HCT116 (cell line): ENCODE measurements at regions not wholly inside any gene's neighbourhood (a gene's known extent, or its start where the extent isn't known, plus 50 kb on each side); places are given as distances from the start of the nearest gene placed in this dataset.

ENCODE experiments used
- ATAC-seq: fragments of 200-7000 bp; cut with Tn5 transposase; 2 replicates; pipeline ENCODE4 v1.9.1; 2020; ENCODE audit warnings: mild to moderate bottlenecking, moderate library complexity
- BruUV-seq: library from RNA; stranded (reverse); fragments of 400-500 nt; replicated peaks from 2 replicates; lab custom pipeline; 2021; lab: Mats Ljungman, UMichigan
- CTCF ChIA-PET: fragments of 300-600 bp; sonication (Branson Sonifier 250); formaldehyde crosslinking; loops from one replicate; lab custom pipeline; 2021; ENCODE audit warnings: antibody characterized with exemption; lab: Charles Lee
- POLR2A ChIA-PET: fragments of 300-600, 350-600 bp; sonication (Branson Sonifier 250); formaldehyde crosslinking; loops from one replicate; lab custom pipeline; 2021; ENCODE audit warnings: antibody characterized with exemption; lab: Charles Lee
- RAD21 ChIA-PET, 2 experiments: fragments of 300-600 bp; sonication (Branson Sonifier 250); formaldehyde crosslinking; loops; one replicate each; lab custom pipeline; 2023; ENCODE audit warnings: low total read pairs in 2 of 2; ENCODE audit not compliant: uncharacterized antibody in 2 of 2, unreplicated experiment in 2 of 2, low non-redundant PET in 1 of 2; lab: Charles Lee
- DNase-seq: peaks from one replicate; pipeline ENCODE4 v3.0.0-alpha.2; 2010; ENCODE audit warnings: low read depth, low spot score
- H2AFZ ChIP-seq: fragments of 200-600 bp; shearing (Covaris generic), sonication (generic); 2 replicates; pipeline ENCODE4 v1.6.1; 2017; ENCODE audit warnings: low read depth, mixed run types, mixed read lengths, antibody characterized with exemption, low read length; ENCODE audit not compliant: poor library complexity, severe bottlenecking
- H3K27ac ChIP-seq: 2 replicates; pipeline ENCODE4 v1.5.1; 2012; ENCODE audit warnings: low read depth, low read length
- H3K27me3 ChIP-seq: fragments of 200-600 bp; sonication (generic); 2 replicates; pipeline ENCODE4 v1.6.1; 2016; ENCODE audit warnings: mixed run types, low read length, mixed read lengths; ENCODE audit not compliant: insufficient read depth
- H3K36me3 ChIP-seq, 2 experiments: fragments of 200-500 bp in 1 of 2; fragments of 200-600 bp in 1 of 2; sonication (Bioruptor generic) in 1 of 2; sonication (generic) in 1 of 2; 2 replicates each; pipeline versions ENCODE4 v1.5.1 to v1.6.1; 2014 to 2016; ENCODE audit warnings: low read length in 2 of 2, inconsistent platforms in 1 of 2, mixed read lengths in 1 of 2, mixed run types in 1 of 2; ENCODE audit not compliant: insufficient read depth in 2 of 2, control insufficient read depth in 1 of 2
- H3K4me1 ChIP-seq, 2 experiments: fragments of 200-600 bp in 1 of 2; sonication (generic) in 1 of 2; 2 replicates each; pipeline versions ENCODE4 v1.5.1 to v1.6.1; 2012 to 2017; ENCODE audit warnings: low read length in 2 of 2, inconsistent platforms in 1 of 2, mild to moderate bottlenecking in 1 of 2, mixed read lengths in 1 of 2, mixed run types in 1 of 2, moderate library complexity in 1 of 2; ENCODE audit not compliant: insufficient read depth in 2 of 2, control insufficient read depth in 1 of 2
- H3K4me2 ChIP-seq: fragments of 200-600 bp; sonication (generic); 2 replicates; pipeline ENCODE4 v1.6.1; 2017; ENCODE audit warnings: mixed run types, low read length, mixed read lengths
- H3K4me3 ChIP-seq, 2 experiments: fragments of 200-600 bp in 1 of 2; sonication (generic) in 1 of 2; replicated peaks in 1 of 2; 2 replicates each; pipeline ENCODE4 v1.5.1; 2011 to 2016; ENCODE audit warnings: low read length in 2 of 2, control low read depth in 1 of 2, low read depth in 1 of 2, mild to moderate bottlenecking in 1 of 2, mixed read lengths in 1 of 2, mixed run types in 1 of 2
- H3K79me2 ChIP-seq: fragments of 200-600 bp; sonication (generic); 2 replicates; pipeline ENCODE4 v1.6.1; 2017; ENCODE audit warnings: mild to moderate bottlenecking, mixed run types, low read length, moderate library complexity, mixed read lengths; ENCODE audit not compliant: insufficient read depth
- H3K9ac ChIP-seq: fragments of 200-600 bp; sonication (generic); 2 replicates; pipeline ENCODE4 v1.6.1; 2016; ENCODE audit warnings: low read length, mixed read lengths
- H3K9me2 ChIP-seq: fragments of 200-600 bp; sonication (generic), shearing (Covaris generic); 2 replicates; pipeline ENCODE4 v1.6.1; 2017; ENCODE audit warnings: mixed run types, mild to moderate bottlenecking, moderate library complexity; ENCODE audit not compliant: insufficient read depth
- H3K9me3 ChIP-seq, 2 experiments: fragments of 200-500 bp in 1 of 2; fragments of 200-600 bp in 1 of 2; sonication (Bioruptor generic) in 1 of 2; sonication (generic) in 1 of 2; 2 replicates each; pipeline ENCODE4 v1.6.1; 2014 to 2017; ENCODE audit warnings: low read length in 2 of 2, mixed read lengths in 2 of 2, inconsistent platforms in 1 of 2, low read depth in 1 of 2, mild to moderate bottlenecking in 1 of 2, mixed run types in 1 of 2, moderate library complexity in 1 of 2; ENCODE audit not compliant: control insufficient read depth in 1 of 2, insufficient read depth in 1 of 2
- H4K20me1 ChIP-seq: fragments of 200-600 bp; sonication (generic), shearing (Covaris generic); 2 replicates; pipeline ENCODE4 v1.6.1; 2017; ENCODE audit warnings: mixed run types, mild to moderate bottlenecking, moderate library complexity; ENCODE audit not compliant: insufficient read depth
- ATF3 ChIP-seq: IDR thresholded peaks from 2 replicates; pipeline ENCODE4 v1.6.1; 2012
- CTCF ChIP-seq, 3 experiments: fragments of 200-600 bp in 1 of 3; sonication (generic) in 1 of 3; IDR thresholded peaks in 2 of 3; conservative IDR thresholded peaks in 1 of 3; 2 replicates each; pipeline ENCODE4 v1.5.1; 2012 to 2017; ENCODE audit warnings: low read depth in 2 of 3, low read length in 2 of 3, antibody characterized with exemption in 1 of 3, borderline replicate concordance in 1 of 3, control low read depth in 1 of 3, mild to moderate bottlenecking in 1 of 3, mixed read lengths in 1 of 3, mixed run types in 1 of 3, moderate library complexity in 1 of 3; ENCODE audit not compliant: insufficient read depth in 1 of 3
- MAX ChIP-seq: IDR thresholded peaks from 2 replicates; pipeline ENCODE4 v1.6.1; 2012
- REST ChIP-seq: IDR thresholded peaks from 2 replicates; pipeline ENCODE4 v1.6.1; 2012; ENCODE audit warnings: low read depth
- SP1 ChIP-seq: IDR thresholded peaks from 2 replicates; pipeline ENCODE4 v1.6.1; 2012; ENCODE audit warnings: low read depth
- SRF ChIP-seq: IDR thresholded peaks from 2 replicates; pipeline ENCODE4 v1.6.1; 2012; ENCODE audit warnings: low read depth
- YY1 ChIP-seq: IDR thresholded peaks from 2 replicates; pipeline ENCODE4 v1.6.1; 2011; ENCODE audit warnings: low read length, low read depth, moderate library complexity, mild to moderate bottlenecking; ENCODE audit not compliant: insufficient replicate concordance; ENCODE audit errors: extremely low read depth
- intact Hi-C: fragments of 100-400 bp; cut with micrococcal nuclease; formaldehyde crosslinking; loops from 2 replicates; pipeline ENCODE4 v1.10.0; 2022

GRCh38 chr1:87902830-87903229 lies 574.1 kb downstream of the LMO4 start:
- no TSS peak for BruUV-seq
- no peak overlapping the region for H2AFZ ChIP-seq
- H3K4me2 ChIP-seq: no peak overlapping the region
- H3K9ac ChIP-seq: no peak overlapping the region
- ATAC-seq (no peak), DNase-seq (no peak)
- no peaks in the 10 kb centered on the region for H3K4me1 ChIP-seq
- H3K9me3 ChIP-seq: no peaks in the 10 kb centered on the region
- H3K79me2 ChIP-seq: no peaks in the 10 kb centered on the region
- ChIA-PET RAD21 (no interaction called here), POLR2A (no interaction called here), CTCF (no interaction called here)
- no peaks in the 10 kb centered on the region for H3K36me3 ChIP-seq
- no peak overlapping the region for H3K27ac ChIP-seq
- H3K9me2 ChIP-seq: no peaks in the 10 kb centered on the region
- no peak for TF ChIP-seq MAX
- no peak for TF ChIP-seq CTCF (IDR thresholded peaks at IDR 0.05 in 2 of 3, conservative IDR thresholded peaks at IDR 0.05 in 1 of 3; ENCODE audit: borderline replicate concordance in 1 of 3, insufficient read depth in 1 of 3, low read depth in 2 of 3, low read length in 2 of 3)
- TF ChIP-seq SRF: no peak
- TF ChIP-seq REST: no peak
- no peak for TF ChIP-seq ATF3
- no peak for TF ChIP-seq SP1
- no peak for TF ChIP-seq YY1
- H4K20me1 ChIP-seq: no peaks in the 10 kb centered on the region
- no peak overlapping the region for H3K4me3 ChIP-seq
- H3K27me3 ChIP-seq: no peaks in the 10 kb centered on the region
- intact Hi-C loops: no loop called here
